ENCODE measurements at regions not wholly inside any gene's neighbourhood (a gene's known extent, or its start where the extent isn't known, plus 50 kb on each side); places are given as distances from the start of the nearest gene placed in this dataset.

DNA sequence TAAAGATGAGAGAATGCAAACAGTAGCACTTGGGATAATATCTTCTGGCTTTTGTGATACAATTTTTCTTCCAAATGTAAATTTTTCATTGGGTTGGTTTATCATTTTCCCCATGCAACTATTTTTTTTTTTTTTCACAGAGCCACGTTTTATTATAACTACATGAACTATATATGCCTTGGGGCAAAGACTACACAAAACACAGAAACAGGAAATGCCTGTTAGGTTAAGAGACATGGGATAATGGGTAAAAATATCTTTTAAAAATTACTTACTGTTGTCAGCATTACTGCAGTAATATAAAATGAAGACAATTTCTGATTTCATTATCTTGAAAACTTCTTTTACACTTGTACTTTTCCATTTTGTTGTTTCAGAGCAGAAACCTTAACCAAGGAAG is 74.6 kb downstream of the DISP1 start:
- DNase-seq (ENCODE audit: low read depth) = no peak
- no peak overlapping the region for H3K4me3 ChIP-seq (ENCODE audit: low read depth, low read length)
- no peak for TF ChIP-seq CTCF (conservative IDR thresholded peaks at IDR 0.05; ENCODE audit: low read depth, low read length)

DNA sequence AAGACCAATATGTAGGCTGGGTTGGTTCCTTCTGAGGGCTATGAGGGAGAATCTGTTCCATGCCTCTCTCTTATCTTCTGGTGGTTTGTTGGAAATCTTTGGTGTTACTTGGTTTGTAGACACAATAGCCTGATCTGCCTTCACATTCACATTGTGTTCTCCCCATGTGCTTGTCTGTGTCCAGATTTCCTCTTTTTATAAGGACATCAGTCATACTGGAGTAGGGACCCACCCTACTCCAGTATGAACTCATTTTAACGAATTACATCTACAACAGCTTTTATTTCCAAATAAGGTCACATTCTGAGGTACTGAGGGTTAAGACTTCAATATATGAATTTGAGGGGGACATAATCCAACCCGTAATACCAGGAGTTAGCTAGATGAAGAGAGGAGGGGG is 75.9 kb downstream of the DISP1 start:
- H3K4me3 ChIP-seq (ENCODE audit: low read depth, low read length) = no peak overlapping the region
- DNase-seq (ENCODE audit: low read depth) = no peak
- TF ChIP-seq CTCF (conservative IDR thresholded peaks at IDR 0.05; ENCODE audit: low read depth, low read length) = no peak

GRCh38 chr1:222891578-222891977 is 76.7 kb downstream of the DISP1 start:
- no peak overlapping the region for H3K4me3 ChIP-seq (ENCODE audit: low read depth, low read length)
- no peak for TF ChIP-seq CTCF (conservative IDR thresholded peaks at IDR 0.05; ENCODE audit: low read depth, low read length)
- DNase-seq (ENCODE audit: low read depth) = no peak

GRCh38 chr1:222892137-222892769 is 77.4 kb downstream of the DISP1 start:
- no peak for TF ChIP-seq CTCF (conservative IDR thresholded peaks at IDR 0.05; ENCODE audit: low read depth, low read length)
- DNase-seq (ENCODE audit: low read depth) = peak; percentile 81
- no peak overlapping the region for H3K4me3 ChIP-seq (ENCODE audit: low read depth, low read length)

DNA sequence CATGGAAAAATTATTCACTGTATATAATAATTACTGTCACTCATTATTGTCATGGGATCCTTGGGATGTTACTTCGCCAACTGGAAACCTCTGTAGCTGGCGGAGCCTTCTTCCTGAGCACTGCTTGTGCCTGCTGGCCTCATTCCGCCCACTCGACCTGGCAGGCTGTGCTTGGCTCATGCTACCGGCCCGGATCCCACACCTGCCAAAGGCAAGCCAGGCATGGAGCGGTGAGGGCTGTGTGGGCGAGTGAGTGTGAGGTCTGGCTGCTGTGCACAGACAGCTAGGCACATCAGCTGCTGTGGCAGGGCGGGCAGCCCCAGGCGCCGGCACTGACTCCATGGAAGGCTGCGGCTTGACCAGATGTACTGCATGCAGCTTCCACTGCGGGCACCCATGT is 78.4 kb downstream of the DISP1 start:
- DNase-seq (ENCODE audit: low read depth) = no peak
- no peak overlapping the region for H3K4me3 ChIP-seq (ENCODE audit: low read depth, low read length)
- no peak for TF ChIP-seq CTCF (conservative IDR thresholded peaks at IDR 0.05; ENCODE audit: low read depth, low read length)

DNA sequence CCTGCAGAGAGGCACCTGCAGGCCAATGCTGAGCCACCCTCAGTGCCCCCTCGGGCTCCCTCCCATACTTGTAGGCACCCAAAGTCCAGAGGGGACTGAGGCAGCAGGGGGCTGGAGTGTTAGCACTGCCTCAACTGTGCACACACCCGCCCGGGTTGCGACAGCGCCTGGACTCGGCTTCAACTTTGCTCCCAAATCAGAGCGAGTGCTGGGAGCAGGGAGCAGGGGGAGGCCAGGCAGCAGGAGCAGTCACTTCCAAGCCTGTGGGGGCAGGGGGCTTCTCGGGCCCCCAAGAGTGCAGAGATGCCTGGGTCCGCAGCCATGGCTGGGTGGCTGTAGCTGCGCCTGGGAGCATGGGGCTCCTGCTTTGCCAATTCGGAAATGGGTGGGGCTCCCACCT is 79.5 kb downstream of the DISP1 start:
- DNase-seq (ENCODE audit: low read depth) = no peak
- no peak overlapping the region for H3K4me3 ChIP-seq (ENCODE audit: low read depth, low read length)
- no peak for TF ChIP-seq CTCF (conservative IDR thresholded peaks at IDR 0.05; ENCODE audit: low read depth, low read length)
